Esophagus muscularis mucosa (tissue), 4 donors: ENCODE measurements at regions not wholly inside any gene's neighbourhood (a gene's known extent, or its start where the extent isn't known, plus 50 kb on each side); places are given as distances from the start of the nearest gene placed in this dataset.

Experiments used
- DNase-seq: peaks from one replicate; pipeline ENCODE4 v3.0.0-alpha.2; 2017; ENCODE audit errors: extremely low spot score
- H3K27ac ChIP-seq, 4 donors: fragments of 200-600 bp; sonication (generic); replicated peaks in 1 of 4; 1 replicate in 3 of 4; 2 replicates in 1 of 4; pipeline ENCODE4 v1.5.1; 2016 to 2019; ENCODE audit warnings: mild to moderate bottlenecking in 1 of 4
- H3K27me3 ChIP-seq, 4 donors: fragments of 200-600 bp; sonication (generic); one replicate each; pipeline versions ENCODE4 v1.5.1 to v1.6.0; 2016 to 2019
- H3K36me3 ChIP-seq, 4 donors: fragments of 200-600 bp; sonication (generic); one replicate each; pipeline ENCODE4 v1.5.1; 2016 to 2019
- H3K4me1 ChIP-seq, 4 donors: fragments of 200-600 bp; sonication (generic); one replicate each; pipeline ENCODE4 v1.5.1; 2016 to 2019
- H3K4me3 ChIP-seq, 4 donors: fragments of 200-600 bp; sonication (generic); 1 replicate in 2 of 4; 2 replicates in 2 of 4; pipeline ENCODE4 v1.5.1; 2016 to 2019; ENCODE audit warnings: mild to moderate bottlenecking in 4 of 4, moderate library complexity in 1 of 4
- H3K9me3 ChIP-seq, 4 donors: fragments of 200-600 bp; sonication (generic); 1 replicate in 3 of 4; 2 replicates in 1 of 4; pipeline ENCODE4 v1.5.1; 2016 to 2019
- EP300 ChIP-seq: sonication (generic); formaldehyde crosslinking; IDR thresholded peaks from one replicate; pipeline ENCODE4 v1.6.1; 2017; ENCODE audit warnings: antibody characterized with exemption
- POLR2A ChIP-seq: fragments of 450-650 bp; IDR thresholded peaks from one replicate; pipeline ENCODE4 v1.6.1; 2017; ENCODE audit warnings: antibody characterized with exemption, moderate library complexity, mild to moderate bottlenecking, low read depth
- POLR2AphosphoS5 ChIP-seq, 2 donors: sonication (generic); formaldehyde crosslinking; IDR thresholded peaks; one replicate each; pipeline ENCODE4 v1.6.1; 2017; ENCODE audit warnings: antibody characterized with exemption in 2 of 2
- WGBS: methylation state at CpG from one replicate; pipeline ENCODE4 v1.1.5; 2018; 5-methylcytosine and 5-hydroxymethylcytosine counted together
- intact Hi-C: fragments of 100-400 bp; cut with DNase I; formaldehyde crosslinking; loops from one replicate; pipeline ENCODE4 v1.15.1; 2023
- TF ChIP-seq, protein P1 (sequence below), 3 experiments: fragments of 200-600 bp in 2 of 3; fragments of 450-650 bp in 1 of 3; sonication (generic) in 2 of 3; IDR thresholded peaks; one replicate each; pipeline ENCODE4 v1.5.1; 2017 to 2019; ENCODE audit warnings: antibody characterized with exemption in 3 of 3, mild to moderate bottlenecking in 2 of 3, moderate library complexity in 1 of 3

DNA sequence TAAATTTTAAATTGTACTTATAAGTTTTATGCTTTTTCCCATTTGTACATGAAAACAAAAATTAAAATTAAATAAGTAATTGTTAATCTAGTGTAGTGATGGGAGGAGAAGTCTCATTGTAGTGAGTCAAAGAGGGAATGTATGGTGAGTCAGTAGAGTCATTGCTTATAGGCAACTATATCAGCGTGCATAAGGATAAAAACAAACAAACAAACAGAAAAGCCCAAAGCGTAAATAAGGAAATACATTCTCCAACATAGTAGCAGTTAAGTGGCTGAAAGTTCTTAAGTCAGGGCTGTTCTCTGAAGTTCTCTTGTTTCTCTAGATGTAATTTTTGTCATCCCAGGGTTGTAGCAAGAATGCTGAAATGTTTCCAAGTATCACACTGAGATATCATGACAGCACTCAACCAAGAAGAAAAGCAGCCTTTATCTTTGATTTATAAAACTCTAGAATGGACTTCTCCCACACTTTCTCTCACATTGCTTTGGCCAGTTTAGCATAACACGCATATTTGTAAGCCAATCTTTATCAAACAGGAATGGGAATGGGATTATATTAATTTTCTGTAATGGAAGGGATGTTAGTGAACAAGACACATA, 184.1 kb upstream of the TP63 start:
- TF ChIP-seq POLR2A (no peak), POLR2AphosphoS5 (IDR thresholded peaks at IDR 0.05) (no peak)
- TF ChIP-seq, protein P1, sequence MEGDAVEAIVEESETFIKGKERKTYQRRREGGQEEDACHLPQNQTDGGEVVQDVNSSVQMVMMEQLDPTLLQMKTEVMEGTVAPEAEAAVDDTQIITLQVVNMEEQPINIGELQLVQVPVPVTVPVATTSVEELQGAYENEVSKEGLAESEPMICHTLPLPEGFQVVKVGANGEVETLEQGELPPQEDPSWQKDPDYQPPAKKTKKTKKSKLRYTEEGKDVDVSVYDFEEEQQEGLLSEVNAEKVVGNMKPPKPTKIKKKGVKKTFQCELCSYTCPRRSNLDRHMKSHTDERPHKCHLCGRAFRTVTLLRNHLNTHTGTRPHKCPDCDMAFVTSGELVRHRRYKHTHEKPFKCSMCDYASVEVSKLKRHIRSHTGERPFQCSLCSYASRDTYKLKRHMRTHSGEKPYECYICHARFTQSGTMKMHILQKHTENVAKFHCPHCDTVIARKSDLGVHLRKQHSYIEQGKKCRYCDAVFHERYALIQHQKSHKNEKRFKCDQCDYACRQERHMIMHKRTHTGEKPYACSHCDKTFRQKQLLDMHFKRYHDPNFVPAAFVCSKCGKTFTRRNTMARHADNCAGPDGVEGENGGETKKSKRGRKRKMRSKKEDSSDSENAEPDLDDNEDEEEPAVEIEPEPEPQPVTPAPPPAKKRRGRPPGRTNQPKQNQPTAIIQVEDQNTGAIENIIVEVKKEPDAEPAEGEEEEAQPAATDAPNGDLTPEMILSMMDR (IDR thresholded peaks at IDR 0.05) = no peak
- Histone ChIP-seq H3K27me3 (no peaks in the 10 kb centered on the region), H3K27ac (no peak overlapping the region), H3K4me3 (no peak overlapping the region), H3K36me3 (no peaks in the 10 kb centered on the region), H3K4me1 (no peaks in the 10 kb centered on the region), H3K9me3 (no peaks in the 10 kb centered on the region)
- DNase-seq = no peak
- WGBS = 85% methylated on average over 3 of the region's 3 CpGs
- intact Hi-C loops = no loop called here

DNA sequence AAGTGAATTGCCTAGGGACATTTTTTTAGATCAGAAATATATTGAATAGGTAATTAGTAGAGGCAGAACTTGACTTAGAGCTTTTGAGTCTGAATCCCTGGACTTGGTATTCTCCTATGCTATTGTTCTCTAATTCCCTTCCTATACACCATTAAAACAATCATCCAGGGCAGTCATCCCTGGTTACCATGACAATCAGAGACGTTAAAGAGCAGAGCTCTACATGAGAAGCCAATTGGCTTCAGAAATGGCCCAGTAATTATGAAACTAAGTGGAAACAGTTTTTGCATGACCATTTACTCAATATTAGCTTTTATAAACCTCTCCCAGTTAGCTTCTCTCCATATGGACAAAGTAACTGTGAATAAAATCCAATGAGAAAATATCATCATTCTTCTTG, 182.1 kb upstream of the TP63 start:
- intact Hi-C loops = no loop called here
- TF ChIP-seq, protein P1 (IDR thresholded peaks at IDR 0.05) = no peak
- TF ChIP-seq EP300 (no peak), POLR2A (no peak), POLR2AphosphoS5 (IDR thresholded peaks at IDR 0.05) (no peak)
- WGBS = 70% methylated on average over 1 of the region's 1 CpG
- H3K9me3 ChIP-seq = no peaks in the 10 kb centered on the region
- H3K4me3 ChIP-seq = no peak overlapping the region
- no peaks in the 10 kb centered on the region for H3K27me3 ChIP-seq
- H3K27ac ChIP-seq = no peak overlapping the region
- no peaks in the 10 kb centered on the region for H3K4me1 ChIP-seq
- no peak for DNase-seq
- no peaks in the 10 kb centered on the region for H3K36me3 ChIP-seq

DNA sequence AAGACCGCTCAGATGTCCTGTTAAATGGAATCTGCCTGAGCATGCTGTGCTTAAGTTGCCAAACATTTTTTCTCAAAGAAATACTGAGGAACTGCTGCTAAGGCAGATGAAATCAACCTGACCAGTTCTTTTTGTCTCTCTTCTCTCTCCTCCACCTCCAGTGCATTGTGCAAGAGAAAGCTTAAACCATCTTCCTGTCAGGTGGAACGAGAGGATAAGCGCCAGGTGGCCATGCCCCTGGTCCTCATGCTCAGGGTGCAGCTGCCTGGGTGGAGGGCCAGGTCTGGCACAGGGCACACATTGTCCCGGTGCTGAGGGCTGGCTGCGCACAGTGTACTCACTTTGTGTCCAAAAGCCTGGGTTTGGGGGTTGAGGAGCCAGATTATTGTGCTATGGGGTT, 176.2 kb upstream of the TP63 start:
- 93% methylated on average over 5 of the region's 5 CpGs for WGBS
- Histone ChIP-seq H3K4me3 (no peak overlapping the region), H3K27ac (no peak overlapping the region), H3K36me3 (no peaks in the 10 kb centered on the region), H3K9me3 (no peaks in the 10 kb centered on the region), H3K4me1 (peaks cover 0 to 13% (median 2%) of the 10 kb centered on the region in 4 donors), H3K27me3 (no peaks in the 10 kb centered on the region)
- intact Hi-C loops = no loop called here
- no peak for DNase-seq
- no peak for TF ChIP-seq POLR2AphosphoS5 (IDR thresholded peaks at IDR 0.05)
- TF ChIP-seq, protein P1 (IDR thresholded peaks at IDR 0.05) = no peak
- TF ChIP-seq EP300 = no peak
- no peak for TF ChIP-seq POLR2A

DNA sequence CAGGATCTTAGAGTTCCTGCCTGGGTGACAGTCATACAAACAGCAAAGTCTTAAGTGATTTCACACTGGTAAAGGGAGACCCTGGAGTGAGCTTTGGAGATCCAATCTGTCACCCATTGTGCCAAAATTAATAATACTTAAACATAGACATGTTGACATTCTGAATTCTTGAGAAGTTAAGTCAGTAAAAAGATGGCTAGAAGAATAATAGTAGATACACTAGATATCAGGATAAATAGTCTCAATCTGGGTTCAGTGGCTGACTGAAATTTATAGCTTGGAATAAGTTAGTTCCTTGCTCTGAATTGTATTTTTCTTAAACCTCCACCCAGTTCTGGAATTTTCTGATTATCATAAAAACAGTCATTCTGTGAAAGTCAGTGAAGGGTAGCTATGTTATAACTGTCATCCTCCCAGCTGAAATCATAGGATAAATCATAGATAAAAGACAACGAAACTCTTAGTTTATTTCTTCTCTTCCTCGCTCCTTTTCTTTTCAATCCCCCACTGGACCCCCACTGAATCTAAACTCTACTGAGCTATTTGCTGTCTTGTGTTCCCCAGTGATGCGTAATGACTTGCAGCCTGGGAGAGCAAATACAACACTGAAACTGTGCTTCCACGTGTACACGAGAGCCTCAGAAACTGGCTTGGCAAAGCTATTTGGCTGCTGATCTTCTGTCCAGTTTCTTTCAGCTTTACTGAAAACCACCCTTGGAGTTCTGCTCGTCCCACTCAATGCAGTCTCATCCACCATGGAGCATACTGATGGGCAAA, 175.4 kb upstream of the TP63 start:
- H3K4me3 ChIP-seq = no peak overlapping the region
- no peak for DNase-seq
- H3K27me3 ChIP-seq = no peaks in the 10 kb centered on the region
- no peak for TF ChIP-seq POLR2A
- no peak for TF ChIP-seq EP300
- TF ChIP-seq, protein P1 (IDR thresholded peaks at IDR 0.05) = no peak
- no peak for TF ChIP-seq POLR2AphosphoS5 (IDR thresholded peaks at IDR 0.05)
- 85% methylated on average over 6 of the region's 6 CpGs for WGBS
- no peak overlapping the region for H3K27ac ChIP-seq
- H3K9me3 ChIP-seq = no peaks in the 10 kb centered on the region
- peaks cover 0 to 13% (median 2%) of the 10 kb centered on the region in 4 donors for H3K4me1 ChIP-seq
- intact Hi-C loops = no loop called here
- H3K36me3 ChIP-seq = no peaks in the 10 kb centered on the region
